HG03457 (cell line): ENCODE measurements at regions not wholly inside any gene's neighbourhood (a gene's known extent, or its start where the extent isn't known, plus 50 kb on each side); places are given as distances from the start of the nearest gene placed in this dataset.
"Not testable (repeated sequence)": the region's sequence is repeated elsewhere in the genome, so short reads cannot be mapped to it uniquely, and the experiment has no call there.

ENCODE experiments used
- ATAC-seq: cut with Tn5 transposase; IDR thresholded peaks from one replicate; pipeline ENCODE4 v1.9.1; 2021; ENCODE audit warnings: moderate number of reproducible peaks; ENCODE audit not compliant: unreplicated experiment

DNA sequence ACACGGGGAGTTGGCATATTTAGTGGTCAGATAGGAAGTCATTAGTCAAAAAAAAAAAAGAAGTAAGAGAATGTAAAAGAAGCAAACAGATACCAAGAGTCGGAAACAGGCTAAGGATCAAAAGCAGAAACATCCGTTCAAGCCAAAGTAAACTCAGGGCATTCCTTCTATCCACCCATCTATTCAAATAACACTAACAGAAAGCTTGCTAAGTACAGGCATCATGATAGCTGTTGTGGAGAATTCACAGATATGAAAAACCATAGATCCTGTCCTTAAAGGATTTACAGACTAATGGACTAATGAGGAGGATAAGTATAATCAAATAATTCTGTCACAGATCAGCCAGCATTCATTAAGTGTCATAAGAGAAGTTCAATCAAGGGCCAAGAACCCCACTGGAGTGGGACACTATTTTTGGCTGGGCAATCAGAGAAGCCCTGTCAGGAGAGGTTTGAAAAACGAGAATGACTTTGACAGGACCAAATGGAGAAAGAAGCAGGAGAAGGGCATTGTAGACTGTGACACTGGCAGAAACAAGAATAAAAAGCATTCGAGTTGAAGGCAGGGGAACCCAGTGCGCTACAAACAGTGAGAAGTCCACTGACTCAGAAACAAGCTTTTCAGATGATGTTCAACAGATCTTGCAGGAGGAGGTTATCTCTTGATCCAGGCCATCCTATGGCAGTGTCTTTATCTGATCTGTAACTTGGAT lies 154.2 kb upstream of the TSLP start:
- ATAC-seq, result no peak

DNA sequence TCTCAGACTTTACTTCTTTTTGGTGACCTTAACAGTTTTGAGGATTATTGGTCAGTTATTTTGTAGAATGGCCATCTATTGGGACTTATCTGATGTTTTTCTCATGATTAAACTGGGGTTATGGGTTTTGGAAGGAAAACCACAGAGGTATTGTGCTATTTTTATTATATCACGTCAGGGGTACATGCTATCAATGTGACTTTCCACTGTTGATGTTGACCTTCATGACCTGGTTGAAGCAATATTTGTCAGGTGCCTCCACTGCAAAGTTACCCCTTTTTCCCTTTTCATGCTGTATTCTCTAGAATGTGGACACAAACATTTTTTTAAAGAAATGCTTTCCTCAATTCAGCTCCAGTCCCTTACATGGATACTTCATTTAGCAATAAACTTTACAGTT lies 152.8 kb upstream of the TSLP start:
- no peak for ATAC-seq

DNA sequence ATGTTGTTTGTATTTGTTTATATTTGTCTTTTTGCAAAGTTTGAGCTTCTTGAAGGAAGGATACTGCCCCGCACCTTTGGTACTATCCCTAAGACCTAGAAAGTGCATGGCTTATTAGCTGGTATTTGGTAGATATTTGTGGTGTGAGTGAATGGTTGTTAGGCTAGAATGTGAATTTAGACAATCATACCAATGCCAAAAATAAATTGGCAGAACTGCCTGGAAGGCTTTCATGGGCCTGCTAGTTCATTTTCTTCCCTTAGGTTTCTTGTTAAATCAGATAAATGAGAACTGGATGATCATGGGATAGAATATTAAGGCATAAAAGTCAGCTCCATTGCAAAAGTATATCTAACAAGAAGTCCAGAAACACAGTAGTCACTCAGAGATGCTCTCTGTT lies 147.5 kb upstream of the TSLP start:
- no peak for ATAC-seq

DNA sequence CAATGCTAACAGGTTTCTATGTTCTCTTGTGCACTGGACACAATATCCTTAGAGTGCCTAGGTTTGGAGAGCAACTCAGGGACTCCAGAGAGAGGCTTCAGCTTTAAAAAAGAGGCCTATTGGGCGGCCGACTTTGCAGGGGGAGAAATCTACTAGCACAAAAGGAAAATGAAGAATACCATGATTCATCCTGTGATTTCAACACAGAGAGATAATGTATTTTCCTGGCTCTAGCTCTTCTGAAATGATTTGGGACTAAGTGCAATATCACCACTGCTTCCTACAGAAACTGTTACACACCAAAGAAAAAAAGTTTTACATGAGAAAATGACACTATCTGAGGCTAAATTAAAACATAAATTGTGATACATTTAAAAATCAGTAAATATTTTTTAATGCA lies 146.1 kb upstream of the TSLP start:
- ATAC-seq, result no peak

- no peak for ATAC-seq
These were observed 145.6 kb upstream of the TSLP start for GRCh38 chr5:110925916-110926315.

DNA sequence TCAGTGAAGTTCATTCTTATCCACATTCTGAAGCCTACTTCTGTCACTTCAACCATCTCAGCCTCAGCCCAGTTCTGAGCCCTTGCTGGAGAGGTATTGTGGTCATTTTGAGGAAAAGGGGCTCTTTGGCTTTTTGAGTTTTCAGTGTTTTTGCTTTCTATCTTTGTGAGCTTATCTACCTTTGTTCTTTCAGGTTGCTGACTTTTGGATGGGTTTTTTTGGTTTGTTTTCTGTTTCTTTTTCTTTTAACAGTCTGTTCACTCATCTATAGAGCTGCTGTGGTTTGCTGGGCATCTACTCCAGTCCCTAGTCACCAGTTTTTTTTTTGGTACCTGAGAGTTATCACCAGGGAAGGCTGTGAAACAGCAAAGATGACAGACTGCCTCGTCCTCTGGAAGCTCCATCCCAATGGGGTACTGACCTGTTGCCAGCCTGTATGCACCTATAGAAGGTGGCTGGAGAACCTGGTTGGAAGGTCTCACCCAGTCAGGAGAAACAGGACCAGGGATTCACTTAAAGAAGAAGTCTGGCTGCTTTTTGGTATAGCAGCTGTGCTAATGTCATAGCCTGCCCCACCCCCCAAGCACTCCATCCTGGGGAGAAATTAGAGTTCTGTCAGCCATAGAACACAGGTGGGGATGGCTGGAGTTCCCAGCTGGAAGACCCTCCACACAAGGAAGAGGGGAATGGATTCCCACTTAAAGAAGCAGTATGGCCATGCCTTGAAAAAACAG lies 138.6 kb upstream of the TSLP start:
- peak; percentile 63 for ATAC-seq

GRCh38 chr5:110940136-110940535 lies 131.4 kb upstream of the TSLP start:
- no peak for ATAC-seq

GRCh38 chr5:110945874-110946436 lies 125.6 kb upstream of the TSLP start:
- ATAC-seq, result no peak

DNA sequence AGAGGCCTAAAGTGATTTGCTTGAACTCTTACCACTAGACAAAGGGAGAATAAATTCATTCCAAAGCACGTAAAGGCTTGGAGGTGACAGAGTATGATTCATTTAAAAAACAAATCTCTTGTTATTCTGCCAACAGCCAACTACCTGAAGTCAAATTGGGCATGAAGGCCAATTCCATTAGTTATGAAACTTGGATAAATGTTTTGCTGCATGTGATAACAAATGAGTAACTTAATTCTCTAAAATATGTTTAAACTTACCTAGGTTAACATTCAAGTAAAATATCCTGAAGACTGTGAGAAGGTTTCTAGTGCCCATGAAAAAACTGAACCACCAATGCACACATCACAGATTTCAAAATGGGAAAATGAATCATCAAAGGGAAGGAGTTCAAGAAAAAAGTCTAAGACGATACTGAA lies 120.1 kb upstream of the TSLP start:
- ATAC-seq, result no peak

- no peak for ATAC-seq
These were observed 115.1 kb upstream of the TSLP start for GRCh38 chr5:110956280-110956912.

GRCh38 chr5:110956913-110957813 lies 114.3 kb upstream of the TSLP start:
- no peak for ATAC-seq

DNA sequence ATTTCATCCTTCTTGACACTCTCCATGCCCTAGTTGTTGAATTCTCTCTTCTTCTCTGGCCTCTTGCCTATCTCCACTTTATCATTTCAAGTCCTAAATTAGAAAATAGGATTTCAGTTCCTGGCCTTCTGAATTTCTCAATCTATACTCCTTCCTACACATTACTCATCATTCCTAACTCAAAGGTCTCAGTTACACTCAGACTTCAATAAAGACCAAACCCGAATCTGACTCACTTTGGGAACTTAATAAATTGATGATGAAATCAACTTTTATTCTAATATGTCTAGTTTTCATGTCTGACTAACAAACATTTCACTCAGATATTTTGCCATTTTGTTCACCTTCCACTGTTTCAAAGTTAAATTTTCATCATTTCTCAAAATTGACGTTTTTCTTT lies 113.6 kb upstream of the TSLP start:
- no peak for ATAC-seq

- ATAC-seq, result no peak
These were observed 108.0 kb upstream of the TSLP start for GRCh38 chr5:110963495-110963894.

GRCh38 chr5:110965773-110966581 lies 105.5 kb upstream of the TSLP start:
- no peak for ATAC-seq

DNA sequence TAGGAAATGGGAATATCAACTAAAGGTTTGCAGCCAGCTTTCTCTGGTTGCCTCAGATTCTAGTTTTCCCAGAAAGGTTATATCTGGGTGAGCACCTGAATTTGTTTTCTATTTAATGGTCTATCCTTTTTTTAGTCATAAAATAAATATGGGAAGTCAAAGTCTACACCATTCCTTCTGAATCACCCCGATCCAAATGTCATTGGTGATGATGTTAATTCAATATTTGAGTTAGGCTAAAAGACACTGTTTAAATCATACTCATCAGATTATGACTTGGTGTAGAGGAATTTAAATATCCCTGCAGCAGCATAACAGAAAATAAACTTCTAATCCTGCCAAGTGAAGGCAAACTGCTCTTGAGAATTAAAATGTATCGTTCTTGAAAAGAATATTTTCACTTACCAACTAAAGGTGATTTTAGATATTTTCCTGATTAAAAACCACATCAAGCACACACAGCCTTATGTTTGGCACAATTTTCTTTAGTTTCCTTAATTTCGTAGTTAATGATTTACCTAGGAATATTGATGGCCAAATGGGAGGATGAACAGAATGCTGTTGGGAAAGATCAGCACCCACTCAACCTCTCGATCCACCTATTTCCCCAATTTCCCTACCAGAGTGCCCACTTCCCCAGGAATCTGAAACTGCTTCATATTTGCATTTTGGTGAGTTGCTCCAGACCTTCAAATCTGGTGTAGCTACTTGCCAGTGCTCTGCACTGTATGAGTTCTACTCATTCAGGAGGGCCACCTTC lies 103.1 kb upstream of the TSLP start:
- no peak for ATAC-seq

DNA sequence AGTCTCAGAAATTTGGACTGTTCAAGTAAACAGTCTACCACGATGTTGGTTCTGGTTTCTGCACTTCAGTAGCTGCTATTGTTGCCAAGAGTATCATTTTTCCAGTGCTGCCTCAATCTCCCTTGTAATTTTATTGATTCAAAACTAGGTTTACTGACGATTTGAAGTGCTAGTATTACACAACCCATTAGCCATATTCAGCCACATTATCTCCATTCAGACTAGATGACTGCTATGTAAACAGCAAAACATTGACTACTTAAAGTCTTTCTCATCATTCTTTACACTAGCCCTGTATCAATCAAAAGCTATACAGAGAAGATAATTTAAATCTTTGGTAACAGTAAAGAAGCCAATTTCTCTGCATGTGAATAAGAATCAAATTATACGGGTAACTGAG lies 102.0 kb upstream of the TSLP start:
- ATAC-seq, result no peak

- no peak for ATAC-seq
These were observed 98.0 kb upstream of the TSLP start for GRCh38 chr5:110973510-110973909.

GRCh38 chr5:110977915-110978314 lies 93.6 kb upstream of the TSLP start:
- no peak for ATAC-seq

GRCh38 chr5:110985882-110986281 lies 85.6 kb upstream of the TSLP start:
- ATAC-seq, result not testable (repeated sequence)
